Gastroesophageal sphincter (tissue), 3 donors: ENCODE measurements at regions not wholly inside any gene's neighbourhood (a gene's known extent, or its start where the extent isn't known, plus 50 kb on each side); places are given as distances from the start of the nearest gene placed in this dataset.

ENCODE experiments used
- CTCF ChIP-seq, 4 experiments: fragments of 200-600 bp in 2 of 4; fragments of 450-650 bp in 2 of 4; sonication (generic) in 1 of 4; IDR thresholded peaks; one replicate each; pipeline ENCODE4 v1.5.1; 2017 to 2019; ENCODE audit warnings: antibody characterized with exemption in 4 of 4, mild to moderate bottlenecking in 2 of 4, moderate library complexity in 2 of 4
- EP300 ChIP-seq: sonication (generic); formaldehyde crosslinking; IDR thresholded peaks from one replicate; pipeline ENCODE4 v1.6.1; 2017; ENCODE audit warnings: antibody characterized with exemption, mild to moderate bottlenecking

DNA sequence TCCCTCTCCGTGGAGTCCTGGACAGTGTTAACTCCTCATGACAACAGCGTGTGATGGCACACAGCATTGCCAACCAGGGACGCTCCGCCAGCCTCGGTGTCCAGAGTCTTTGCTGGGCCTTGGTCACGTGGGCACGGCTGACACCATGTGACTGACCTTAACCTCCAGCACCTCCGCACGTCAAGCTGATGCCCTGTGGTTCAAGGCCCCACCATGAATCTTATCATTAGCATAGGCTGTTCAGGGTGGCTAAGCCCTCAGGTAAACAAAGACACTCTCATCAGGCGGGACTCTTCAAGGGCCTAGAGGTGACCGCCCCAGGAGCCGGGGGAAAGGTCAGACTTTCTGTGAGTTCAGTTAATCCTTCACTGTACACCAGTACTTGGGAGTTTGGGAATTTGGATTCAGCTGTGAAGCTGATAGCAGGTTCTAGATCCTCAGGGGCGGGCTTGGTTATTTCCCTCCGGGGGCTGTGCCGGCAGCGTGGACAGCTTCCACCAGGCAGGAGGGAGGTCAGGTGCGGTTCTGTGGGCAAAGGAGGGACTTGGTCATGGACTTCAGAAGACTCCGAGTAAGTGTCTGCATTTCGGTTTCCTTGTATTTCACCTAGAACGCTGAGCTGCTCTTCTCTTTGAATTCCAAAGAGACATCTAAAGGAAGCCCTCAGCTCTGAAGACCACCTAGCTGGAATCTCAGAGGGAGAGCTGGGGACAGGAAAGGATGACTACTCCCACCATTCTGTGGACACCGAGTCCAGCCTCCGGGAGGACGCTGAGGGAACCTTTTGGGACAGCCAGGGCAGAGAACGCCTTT is 195.5 kb upstream of the CIBAR2 start:
- no peak for TF ChIP-seq EP300
- no peak for TF ChIP-seq CTCF (IDR thresholded peaks at IDR 0.05)
